ENCODE measurements at regions not wholly inside any gene's neighbourhood (a gene's known extent, or its start where the extent isn't known, plus 50 kb on each side); places are given as distances from the start of the nearest gene placed in this dataset.

DNA sequence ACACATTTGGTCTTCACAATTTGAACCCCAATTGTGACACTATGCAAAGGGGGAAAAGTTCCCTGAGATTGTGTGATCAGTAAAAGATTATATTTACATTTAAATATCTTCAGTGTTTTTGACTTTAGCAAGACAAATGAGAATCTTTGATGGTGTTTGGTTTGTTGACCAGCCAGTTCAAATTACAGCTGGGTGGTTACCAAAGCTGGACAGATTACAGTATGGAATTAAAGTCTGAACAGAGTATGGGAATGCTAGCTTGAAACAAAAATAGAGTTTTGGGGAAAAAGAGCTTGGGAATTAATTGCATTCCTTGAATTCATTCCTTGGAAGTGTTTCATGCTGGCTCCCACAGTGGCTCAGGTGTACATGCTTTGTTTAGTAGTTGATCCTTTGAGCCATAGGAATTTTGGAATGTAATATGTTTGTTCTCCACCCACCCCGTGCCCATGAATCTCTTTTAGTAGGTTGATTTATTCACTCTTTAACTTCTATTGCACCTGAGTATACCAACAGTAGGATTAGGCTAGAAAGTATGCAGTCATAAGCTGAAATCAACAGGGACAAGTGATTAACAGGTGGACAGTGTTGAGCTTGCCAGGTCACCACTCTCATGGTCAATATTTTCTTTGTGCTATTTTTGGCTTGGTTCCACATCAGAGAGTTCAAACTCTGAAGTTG lies 81.1 kb upstream of the HELT start:
- Histone ChIP-seq H3K4me1 (peaks cover 0 to 8% (median 7%) of the 10 kb centered on the region in 10 experiments; a peak in 12 of 20 replicates), H3K4me3 (no peak overlapping the region), H3K9me3 (replicated peaks in 1 of 11) (peaks cover 0 to 21% (median 2%) of the 10 kb centered on the region in 11 experiments; a peak in 4 of 22 replicates), H3K27ac (no peak overlapping the region), H3K36me3 (no peaks in the 10 kb centered on the region), H3K9ac (no peak overlapping the region), H3K4me2 (no peak overlapping the region), H3K27me3 (no peaks in the 10 kb centered on the region), H4K20me1 (no peaks in the 10 kb centered on the region)
- TF ChIP-seq Cebpa-rat (IDR thresholded peaks at IDR 0.05) = no peak

DNA sequence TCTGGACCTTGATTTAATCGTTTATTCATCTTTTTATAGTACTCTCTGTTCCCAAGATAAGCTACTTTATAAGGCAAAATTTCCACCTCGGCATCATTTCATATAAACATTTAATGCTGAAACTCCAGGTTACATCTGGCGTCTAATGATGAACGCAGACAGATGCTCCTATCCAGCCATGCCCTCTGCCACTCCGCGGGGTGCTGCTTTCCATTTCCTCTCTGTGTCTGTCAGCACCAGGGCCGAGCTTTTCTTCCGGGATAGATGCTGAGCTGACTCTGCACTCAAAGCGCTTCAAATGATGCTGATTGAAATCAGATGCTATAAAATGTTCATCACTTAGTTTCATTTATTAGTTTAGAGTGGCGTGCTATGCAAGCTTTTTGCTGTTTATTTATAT lies 80.5 kb upstream of the HELT start:
- Histone ChIP-seq H3K27ac (no peak overlapping the region), H3K36me3 (no peaks in the 10 kb centered on the region)
- no peak for TF ChIP-seq Cebpa-rat (IDR thresholded peaks at IDR 0.05)

DNA sequence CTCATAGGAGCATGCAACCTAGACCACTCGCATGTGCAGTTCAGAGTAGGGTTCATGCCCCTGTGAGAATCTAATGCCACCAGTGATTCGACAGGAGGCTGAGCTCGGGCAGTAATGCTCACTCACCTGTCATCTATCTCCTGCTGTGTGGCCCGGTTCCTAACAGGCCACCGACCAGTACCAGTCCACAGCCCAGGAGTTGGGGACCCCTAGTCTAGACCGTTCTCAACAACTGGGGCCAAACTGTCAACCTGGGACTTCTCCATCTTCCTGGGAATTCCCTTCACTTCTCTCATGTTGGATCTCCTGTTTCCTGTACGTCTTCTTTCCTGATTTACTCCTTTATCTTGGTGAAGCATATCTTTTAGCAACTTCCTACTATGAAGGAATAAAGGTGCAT lies 79.4 kb upstream of the HELT start:
- Histone ChIP-seq H3K36me3 (no peaks in the 10 kb centered on the region), H3K27ac (no peak overlapping the region), H3K27me3 (no peaks in the 10 kb centered on the region), H3K4me1 (peaks cover 0 to 12% (median 8%) of the 10 kb centered on the region in 10 experiments; a peak in 12 of 20 replicates), H3K4me3 (no peak overlapping the region), H3K9ac (no peak overlapping the region), H3K9me3 (replicated peaks in 1 of 11) (peaks cover 0 to 21% (median 2%) of the 10 kb centered on the region in 11 experiments; a peak in 4 of 22 replicates), H4K20me1 (no peaks in the 10 kb centered on the region), H3K4me2 (no peak overlapping the region)
- no peak for TF ChIP-seq Cebpa-rat (IDR thresholded peaks at IDR 0.05)

More for the DNA sequence above, 80.5 kb upstream of the HELT start:
- Histone ChIP-seq H3K9me3 (replicated peaks in 1 of 11) (peaks cover 0 to 21% (median 2%) of the 10 kb centered on the region in 11 experiments; a peak in 4 of 22 replicates), H3K27me3 (no peaks in the 10 kb centered on the region), H4K20me1 (no peaks in the 10 kb centered on the region), H3K4me2 (no peak overlapping the region), H3K9ac (no peak overlapping the region), H3K4me3 (no peak overlapping the region), H3K4me1 (peaks cover 0 to 12% (median 8%) of the 10 kb centered on the region in 10 experiments; a peak in 12 of 20 replicates)

DNA sequence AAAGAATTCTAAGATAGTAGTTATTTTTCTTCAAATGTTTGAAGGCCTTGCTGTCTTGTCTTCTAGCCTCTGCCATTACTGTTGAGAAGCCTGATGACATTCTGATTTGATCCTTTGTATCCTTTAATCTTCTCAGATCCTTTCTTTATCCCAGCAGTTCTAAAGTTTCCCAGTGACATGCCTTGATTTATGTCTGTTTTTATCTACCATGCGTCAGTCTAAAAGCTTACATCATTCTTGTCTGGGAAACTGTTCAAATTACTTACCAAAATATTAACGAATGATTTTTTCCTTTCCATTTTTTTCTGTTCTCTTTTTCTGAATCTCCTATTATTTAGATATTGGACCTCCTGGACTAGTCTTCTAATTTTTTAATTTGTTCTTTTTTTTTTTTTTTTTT lies 78.3 kb upstream of the HELT start:
- Histone ChIP-seq H3K4me3 (no peak overlapping the region), H3K4me2 (no peak overlapping the region), H3K9ac (no peak overlapping the region), H4K20me1 (no peaks in the 10 kb centered on the region), H3K27ac (no peak overlapping the region), H3K4me1 (peaks cover 0 to 12% (median 8%) of the 10 kb centered on the region in 10 experiments; a peak in 12 of 20 replicates), H3K27me3 (no peaks in the 10 kb centered on the region), H3K9me3 (replicated peaks in 1 of 11) (peaks cover 0 to 21% (median 0%) of the 10 kb centered on the region in 11 experiments; a peak in 4 of 22 replicates), H3K36me3 (no peaks in the 10 kb centered on the region)
- no peak for TF ChIP-seq Cebpa-rat (IDR thresholded peaks at IDR 0.05)

DNA sequence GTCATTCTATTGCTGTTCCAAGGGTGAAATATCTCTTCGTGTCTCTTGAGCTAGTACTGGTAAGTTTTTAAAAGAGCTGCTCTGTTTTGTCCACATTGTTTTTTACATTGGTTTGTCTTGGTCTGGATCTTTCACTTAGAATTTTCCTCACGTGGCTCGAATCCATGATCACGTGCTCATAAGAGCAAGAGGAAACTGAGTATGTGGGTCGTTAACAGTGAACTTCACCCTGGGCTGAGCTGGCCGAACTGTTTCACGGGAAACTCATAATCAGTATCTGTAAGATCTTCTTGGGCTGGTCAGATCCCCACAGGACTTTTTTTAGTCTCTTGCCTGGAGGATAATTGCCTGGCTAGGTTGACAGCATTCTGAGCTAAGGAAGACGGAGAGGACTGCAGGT lies 77.8 kb upstream of the HELT start:
- no peaks in the 10 kb centered on the region for H4K20me1 ChIP-seq
- H3K4me3 ChIP-seq = no peak overlapping the region
- no peaks in the 10 kb centered on the region for H3K36me3 ChIP-seq
- H3K4me2 ChIP-seq = no peak overlapping the region
- H3K27me3 ChIP-seq = no peaks in the 10 kb centered on the region
- H3K9me3 ChIP-seq (replicated peaks in 1 of 11) = peaks cover 0 to 21% (median 0%) of the 10 kb centered on the region in 11 experiments; a peak in 4 of 22 replicates
- H3K9ac ChIP-seq = no peak overlapping the region
- H3K27ac ChIP-seq = no peak overlapping the region
- no peak for TF ChIP-seq Cebpa-rat (IDR thresholded peaks at IDR 0.05)
- H3K4me1 ChIP-seq = peaks cover 0 to 12% (median 8%) of the 10 kb centered on the region in 10 experiments; a peak in 12 of 20 replicates

DNA sequence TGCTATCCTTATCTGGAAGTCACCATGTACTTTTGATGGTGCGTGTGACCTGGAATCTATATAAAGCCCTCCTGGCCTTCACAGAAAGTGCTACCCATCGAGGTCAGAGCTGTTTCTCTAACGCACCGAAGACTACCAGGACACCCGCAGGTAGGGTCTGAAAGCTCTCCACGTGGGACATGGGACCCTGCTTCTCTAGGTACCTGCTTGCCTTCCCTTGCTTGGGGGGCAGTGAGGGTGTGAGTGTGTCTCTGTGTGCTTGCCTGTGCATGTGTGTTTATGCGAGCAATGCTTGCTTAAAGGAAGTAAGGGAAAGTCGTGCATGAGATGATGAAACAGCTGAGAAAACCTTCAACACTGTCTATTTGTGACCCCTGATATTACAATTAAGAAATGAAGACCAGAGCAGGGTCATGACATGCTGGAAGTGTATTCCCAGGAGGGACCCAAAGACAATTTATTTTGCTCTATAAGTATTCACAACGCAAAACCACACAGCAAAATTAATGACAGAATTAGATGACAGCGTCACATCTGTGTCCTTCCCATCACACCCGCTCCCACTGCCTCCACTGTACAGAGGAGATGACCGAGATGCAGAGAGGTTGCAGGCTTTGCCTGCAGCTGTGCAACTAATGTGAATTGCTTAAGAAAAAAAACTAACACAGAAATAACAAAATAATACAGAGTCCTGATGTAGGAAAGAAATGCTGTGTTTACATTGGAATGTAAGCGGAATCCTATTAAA lies 76.4 kb upstream of the HELT start:
- no peaks in the 10 kb centered on the region for H4K20me1 ChIP-seq
- peak overlapping the region in 8 of 11 experiments; percentile 13 to 43 (median 23); a peak in 6 of 22 replicates for H3K4me2 ChIP-seq
- no peak for TF ChIP-seq Cebpa-rat (IDR thresholded peaks at IDR 0.05)
- H3K36me3 ChIP-seq = no peaks in the 10 kb centered on the region
- peaks cover 0 to 12% (median 8%) of the 10 kb centered on the region in 10 experiments; a peak in 12 of 20 replicates for H3K4me1 ChIP-seq
- H3K9me3 ChIP-seq (replicated peaks in 1 of 11) = peaks cover 0 to 21% (median 0%) of the 10 kb centered on the region in 11 experiments; a peak in 4 of 22 replicates
- no peaks in the 10 kb centered on the region for H3K27me3 ChIP-seq
- H3K27ac ChIP-seq = no peak overlapping the region
- H3K4me3 ChIP-seq = no peak overlapping the region
- no peak overlapping the region for H3K9ac ChIP-seq

DNA sequence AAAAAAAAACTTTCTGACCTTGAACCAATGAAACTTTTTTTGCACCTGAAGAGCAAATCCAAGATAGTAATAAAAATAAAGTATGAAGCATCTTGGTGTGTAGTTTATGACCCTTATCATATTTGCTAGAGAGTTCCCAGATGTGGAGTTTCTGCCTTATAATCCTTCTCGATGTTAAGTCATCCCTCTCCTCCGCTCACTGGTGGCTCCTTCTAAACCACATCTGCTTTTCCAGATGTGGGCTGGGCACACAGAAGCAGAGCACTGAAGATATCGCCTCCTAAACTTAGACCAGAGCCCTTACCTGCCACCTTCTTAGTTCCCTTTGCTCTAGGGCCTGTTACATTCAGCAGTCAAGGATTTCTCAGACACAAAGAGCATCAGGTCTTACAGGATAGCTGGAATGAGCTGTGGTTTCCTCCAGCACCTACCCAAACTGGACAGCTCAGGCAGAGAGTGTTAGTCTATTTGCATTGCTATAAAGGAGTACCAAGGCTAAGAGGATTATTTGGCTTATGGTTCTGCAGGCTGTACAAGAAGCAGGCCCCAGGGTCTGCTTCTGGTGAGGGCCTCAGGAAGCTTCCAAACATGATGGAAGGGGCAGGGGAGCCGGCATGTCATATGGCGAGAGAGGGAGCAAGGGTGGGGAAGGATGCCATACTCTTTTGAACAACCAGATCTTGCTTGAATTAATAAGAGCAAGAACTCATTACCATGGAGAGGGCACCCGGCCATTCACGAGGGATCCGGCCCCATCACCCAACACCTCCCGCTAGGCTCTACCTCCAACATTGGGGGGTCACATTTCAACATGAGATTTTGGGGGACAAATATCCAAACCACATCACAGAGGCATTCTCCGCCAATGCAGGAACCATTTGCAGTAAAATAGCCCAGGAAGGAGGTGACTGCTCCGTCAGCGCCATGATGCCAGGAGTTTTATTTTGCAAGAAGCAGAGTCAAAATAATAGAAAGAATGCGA lies 75.6 kb upstream of the HELT start:
- peaks cover 0 to 21% (median 3%) of the 10 kb centered on the region in 11 experiments; a peak in 5 of 22 replicates for H3K9me3 ChIP-seq (replicated peaks in 1 of 11)
- H3K4me1 ChIP-seq = peaks cover 0 to 12% (median 8%) of the 10 kb centered on the region in 10 experiments; a peak in 12 of 20 replicates
- no peak overlapping the region for H3K27ac ChIP-seq
- H3K4me3 ChIP-seq = no peak overlapping the region
- H3K36me3 ChIP-seq = no peaks in the 10 kb centered on the region
- TF ChIP-seq Cebpa-rat (IDR thresholded peaks at IDR 0.05) = no peak
- 0 out of 22 replicates have a peak overlapping the region, but pooled peaks of 4 of the 11 experiments have one; percentile 13 to 34 (median 22) for H3K4me2 ChIP-seq
- H3K9ac ChIP-seq = no peak overlapping the region
- H4K20me1 ChIP-seq = no peaks in the 10 kb centered on the region
- no peaks in the 10 kb centered on the region for H3K27me3 ChIP-seq

DNA sequence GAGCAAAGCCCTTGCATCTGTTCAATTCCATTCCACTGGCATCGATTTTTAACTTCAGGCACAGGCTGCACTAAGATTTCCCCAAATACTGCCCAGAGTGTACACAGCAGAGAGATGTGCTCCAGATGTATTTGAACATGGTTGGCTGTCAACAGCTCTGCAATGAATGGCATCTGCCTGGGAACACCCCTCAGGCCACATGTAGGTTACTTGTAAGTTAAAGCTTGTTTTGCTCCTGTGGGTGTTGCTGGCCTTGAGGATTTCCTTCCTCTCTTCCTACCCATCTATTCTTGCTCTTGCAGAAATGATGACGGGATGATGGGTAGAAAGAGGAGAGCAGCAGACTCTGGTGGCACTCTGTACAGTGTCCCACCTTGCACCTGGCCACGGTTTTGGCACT lies 69.3 kb upstream of the HELT start:
- peaks cover 14 to 34% (median 22%) of the 10 kb centered on the region in 10 experiments; a peak in 19 of 20 replicates for H3K4me1 ChIP-seq
- H3K4me3 ChIP-seq = no peak overlapping the region
- no peak overlapping the region for H3K27ac ChIP-seq
- peak overlapping the region; percentile 7 to 66 (median 37); a peak in 19 of 22 replicates for H3K4me2 ChIP-seq
- H3K9ac ChIP-seq = no peak overlapping the region
- no peaks in the 10 kb centered on the region for H3K27me3 ChIP-seq
- no peaks in the 10 kb centered on the region for H3K36me3 ChIP-seq
- peaks cover 0 to 5% (median 0%) of the 10 kb centered on the region in 11 experiments; a peak in 3 of 22 replicates for H3K9me3 ChIP-seq (replicated peaks in 1 of 11)
- TF ChIP-seq Cebpa-rat (IDR thresholded peaks at IDR 0.05) = no peak
- H4K20me1 ChIP-seq = no peaks in the 10 kb centered on the region

Measured in BLaER1 treated with 17β-estradiol and CSF1 and Interleukin-3, amounts not matched to agents 10 nM and 100 nM (cell line).